Testis (tissue), 2 donors: ENCODE measurements at regions not wholly inside any gene's neighbourhood (a gene's known extent, or its start where the extent isn't known, plus 50 kb on each side); places are given as distances from the start of the nearest gene placed in this dataset.
"Not testable (repeated sequence)": the region's sequence is repeated elsewhere in the genome, so short reads cannot be mapped to it uniquely, and the experiment has no call there.

Experiments
- DNase-seq: peaks from one replicate; pipeline ENCODE4 v3.0.0-alpha.2; 2019
- H3K27ac ChIP-seq, 2 donors: fragments of 200-600 bp; sonication (generic); one replicate each; pipeline ENCODE4 v1.5.1; 2019
- H3K27me3 ChIP-seq: fragments of 200-600 bp; sonication (generic); one replicate; pipeline ENCODE4 v1.5.1; 2019
- H3K36me3 ChIP-seq: fragments of 200-600 bp; sonication (generic); one replicate; pipeline ENCODE4 v1.5.1; 2017; ENCODE audit warnings: low read depth; ENCODE audit errors: missing control alignments
- H3K4me1 ChIP-seq: fragments of 200-600 bp; sonication (generic); one replicate; pipeline ENCODE4 v1.5.1; 2019
- H3K4me3 ChIP-seq, 2 donors: fragments of 200-600 bp; sonication (generic); one replicate each; pipeline ENCODE4 v1.5.1; 2017 to 2019
- H3K9me3 ChIP-seq: fragments of 200-600 bp; sonication (generic); one replicate; pipeline ENCODE4 v1.5.1; 2017
- CTCF ChIP-seq, 3 experiments: fragments of 450-650 bp in 2 of 3; fragments of 200-600 bp in 1 of 3; sonication (generic) in 1 of 3; IDR thresholded peaks; one replicate each; pipeline ENCODE4 v1.5.1; 2016 to 2019; ENCODE audit warnings: antibody characterized with exemption in 3 of 3, mild to moderate bottlenecking in 2 of 3, moderate library complexity in 1 of 3
- POLR2A ChIP-seq: fragments of 450-650 bp; IDR thresholded peaks from one replicate; pipeline ENCODE4 v1.6.1; 2017; ENCODE audit warnings: antibody characterized with exemption, mild to moderate bottlenecking, moderate library complexity
- WGBS, 2 donors: methylation state at CpG; one replicate each; pipeline ENCODE4 v1.1.5; 2018; 5-methylcytosine and 5-hydroxymethylcytosine counted together
- intact Hi-C: fragments of 100-400 bp; cut with DNase I; formaldehyde crosslinking; loops from one replicate; pipeline ENCODE4 v1.15.1; 2023; ENCODE audit warnings: low total_unique reads

- Histone ChIP-seq H3K4me1 (no peaks in the 10 kb centered on the region), H3K4me3 (no peak overlapping the region), H3K36me3 (no peaks in the 10 kb centered on the region), H3K27ac (no peak overlapping the region), H3K9me3 (no peaks in the 10 kb centered on the region), H3K27me3 (no peaks in the 10 kb centered on the region)
- no peak for TF ChIP-seq CTCF (IDR thresholded peaks at IDR 0.05)
- no peak for TF ChIP-seq POLR2A
- no peak for DNase-seq
- intact Hi-C loops: no loop called here
Measured at GRCh38 chr7:113582471-113582870, 336.3 kb downstream of the PPP1R3A start.

GRCh38 chr7:113563257-113563656, 355.6 kb downstream of the PPP1R3A start:
- 82 to 90% methylated on average over 8 of the region's 8 CpGs for WGBS, 2 donors
- H3K4me3 ChIP-seq, H3K27me3 ChIP-seq, H3K36me3 ChIP-seq, H3K4me1 ChIP-seq, H3K27ac ChIP-seq, intact Hi-C loops, H3K9me3 ChIP-seq, DNase-seq: not testable (repeated sequence)

- Histone ChIP-seq H3K4me1 (no peaks in the 10 kb centered on the region), H3K27me3 (no peaks in the 10 kb centered on the region), H3K36me3 (no peaks in the 10 kb centered on the region), H3K4me3 (no peak overlapping the region), H3K9me3 (no peaks in the 10 kb centered on the region), H3K27ac (no peak overlapping the region)
- DNase-seq: no peak
- WGBS, 2 donors: 88 to 91% methylated on average over 1 of the region's 1 CpG
- no peak for TF ChIP-seq POLR2A
- no peak for TF ChIP-seq CTCF (IDR thresholded peaks at IDR 0.05)
- intact Hi-C loops: no loop called here
Measured at GRCh38 chr7:113562801-113563200, 356.0 kb downstream of the PPP1R3A start.

GRCh38 chr7:113562242-113562641, 356.6 kb downstream of the PPP1R3A start:
- intact Hi-C loops: no loop called here
- H3K27me3 ChIP-seq: no peaks in the 10 kb centered on the region
- no peak for TF ChIP-seq CTCF (IDR thresholded peaks at IDR 0.05)
- TF ChIP-seq POLR2A: no peak
- H3K27ac ChIP-seq: no peak overlapping the region
- no peaks in the 10 kb centered on the region for H3K36me3 ChIP-seq
- no peak overlapping the region for H3K4me3 ChIP-seq
- DNase-seq: no peak
- H3K4me1 ChIP-seq: no peaks in the 10 kb centered on the region
- H3K9me3 ChIP-seq: no peaks in the 10 kb centered on the region

GRCh38 chr7:113561446-113561845, 357.4 kb downstream of the PPP1R3A start:
- Histone ChIP-seq H3K4me3 (no peak overlapping the region), H3K36me3 (no peaks in the 10 kb centered on the region), H3K27ac (no peak overlapping the region), H3K9me3 (no peaks in the 10 kb centered on the region), H3K4me1 (no peaks in the 10 kb centered on the region), H3K27me3 (no peaks in the 10 kb centered on the region)
- intact Hi-C loops: no loop called here
- WGBS, 2 donors: 74 to 76% methylated on average over 2 of the region's 2 CpGs
- DNase-seq: no peak
- TF ChIP-seq CTCF (IDR thresholded peaks at IDR 0.05) (no peak), POLR2A (no peak)
